ENCODE measurements at regions not wholly inside any gene's neighbourhood (a gene's known extent, or its start where the extent isn't known, plus 50 kb on each side); places are given as distances from the start of the nearest gene placed in this dataset.
"Not testable (repeated sequence)": the region's sequence is repeated elsewhere in the genome, so short reads cannot be mapped to it uniquely, and the experiment has no call there.

GRCh38 chr7:20083781-20084180 is 133.4 kb downstream of the MACC1 start:
- no peak for DNase-seq

- no peak for DNase-seq
Measured at GRCh38 chr7:20079080-20079479, 138.1 kb downstream of the MACC1 start.

GRCh38 chr7:20076835-20077234 is 140.3 kb downstream of the MACC1 start:
- DNase-seq = no peak

GRCh38 chr7:20075992-20076820 is 141.0 kb downstream of the MACC1 start:
- no peak for DNase-seq

GRCh38 chr7:20075440-20075839 is 141.7 kb downstream of the MACC1 start:
- no peak for DNase-seq

- DNase-seq = not testable (repeated sequence)
Measured at GRCh38 chr7:20068004-20068403, 149.2 kb downstream of the MACC1 start.

- peak; percentile 84 for DNase-seq
Measured at GRCh38 chr7:20064974-20065862, 152.0 kb downstream of the MACC1 start.

GRCh38 chr7:20064181-20064970 is 152.8 kb downstream of the MACC1 start:
- no peak for DNase-seq

GRCh38 chr7:20063644-20064043 is 153.5 kb downstream of the MACC1 start:
- DNase-seq = no peak

GRCh38 chr7:20062932-20063331 is 154.3 kb downstream of the MACC1 start:
- DNase-seq = no peak

- no peak for DNase-seq
Measured at GRCh38 chr7:20053334-20054104, 163.7 kb downstream of the MACC1 start.

- DNase-seq = no peak
Measured at GRCh38 chr7:20050241-20050966, 166.8 kb downstream of the MACC1 start.

GRCh38 chr7:20038676-20039075 is 178.5 kb downstream of the MACC1 start:
- no peak for DNase-seq

GRCh38 chr7:20035279-20035875 is 181.8 kb downstream of the MACC1 start:
- no peak for DNase-seq

- DNase-seq = no peak
Measured at GRCh38 chr7:20033621-20034400, 183.4 kb downstream of the MACC1 start.

GRCh38 chr7:20032741-20033140 is 184.4 kb downstream of the MACC1 start:
- no peak for DNase-seq

GRCh38 chr7:20030915-20031362 is 186.2 kb downstream of the MACC1 start:
- no peak for DNase-seq

- DNase-seq = no peak
Measured at GRCh38 chr7:20030417-20030816, 186.8 kb downstream of the MACC1 start.

- no peak for DNase-seq
Measured at GRCh38 chr7:20026762-20027161, 190.4 kb downstream of the MACC1 start.

- DNase-seq = peak; percentile 8
Measured at GRCh38 chr7:20021831-20022230, 195.4 kb downstream of the MACC1 start.

All from RPMI8226 (cell line).